SHP77 (cell line): ENCODE measurements at regions not wholly inside any gene's neighbourhood (a gene's known extent, or its start where the extent isn't known, plus 50 kb on each side); places are given as distances from the start of the nearest gene placed in this dataset.
"Not testable (repeated sequence)": the region's sequence is repeated elsewhere in the genome, so short reads cannot be mapped to it uniquely, and the experiment has no call there.

Experiments used
- DNase-seq, 2 experiments: peaks; one replicate each; lab custom pipeline; 2025; lab: John Stamatoyannopoulos, UW

GRCh38 chr3:84245789-84246188 is 713.0 kb upstream of the CADM2 start:
- DNase-seq: no peak

GRCh38 chr3:84260596-84260995 is 698.2 kb upstream of the CADM2 start:
- no peak for DNase-seq

- no peak for DNase-seq
These were observed 693.0 kb upstream of the CADM2 start for GRCh38 chr3:84265768-84266167.

- DNase-seq: no peak
These were observed 683.3 kb upstream of the CADM2 start for GRCh38 chr3:84275532-84275931.

GRCh38 chr3:84277562-84278224 is 681.1 kb upstream of the CADM2 start:
- DNase-seq: no peak

- DNase-seq: no peak
These were observed 666.7 kb upstream of the CADM2 start for GRCh38 chr3:84292128-84292527.

- DNase-seq: no peak
These were observed 659.5 kb upstream of the CADM2 start for GRCh38 chr3:84299329-84299728.

GRCh38 chr3:84304214-84304613 is 654.6 kb upstream of the CADM2 start:
- DNase-seq: no peak

- no peak for DNase-seq
These were observed 651.5 kb upstream of the CADM2 start for GRCh38 chr3:84307339-84307738.

- DNase-seq: no peak
These were observed 650.4 kb upstream of the CADM2 start for GRCh38 chr3:84308379-84308778.

- DNase-seq: no peak
These were observed 640.4 kb upstream of the CADM2 start for GRCh38 chr3:84318273-84318809.

GRCh38 chr3:84365563-84366278 is 593.1 kb upstream of the CADM2 start:
- DNase-seq: not testable (repeated sequence)
